PC-3 (cell line): ENCODE measurements at regions not wholly inside any gene's neighbourhood (a gene's known extent, or its start where the extent isn't known, plus 50 kb on each side); places are given as distances from the start of the nearest gene placed in this dataset.

Experiments
- CTCF ChIP-seq: fragments of 300-600 bp; sonication (generic); conservative IDR thresholded peaks from 2 replicates; pipeline ENCODE4 v1.5.1; 2017; ENCODE audit warnings: antibody characterized with exemption, low read depth, mild to moderate bottlenecking, low read length
- EZH2 ChIP-seq: fragments of 300-600 bp; sonication (generic); IDR thresholded peaks from one replicate; pipeline ENCODE4 v1.6.1; 2017; ENCODE audit warnings: antibody characterized with exemption, mild to moderate bottlenecking, low read length; ENCODE audit not compliant: unreplicated experiment

GRCh38 chr1:118396829-118397495, 211.9 kb upstream of the SPAG17 start:
- TF ChIP-seq CTCF (no peak), EZH2 (no peak)
